Naive thymus-derived CD4-positive, alpha-beta T cell (primary cell): ENCODE measurements at regions not wholly inside any gene's neighbourhood (a gene's known extent, or its start where the extent isn't known, plus 50 kb on each side); places are given as distances from the start of the nearest gene placed in this dataset.

Experiments
- ATAC-seq: fragments of 150-1000 bp; cut with Tn5 transposase; 2 replicates; pipeline ENCODE4 v1.10.0; 2021; ENCODE audit warnings: mild to moderate bottlenecking, moderate library complexity
- CTCF ChIA-PET: fragments of 350-600 bp; sonication (Branson Sonifier 250); formaldehyde crosslinking; loops from one replicate; lab custom pipeline; 2021; ENCODE audit warnings: antibody characterized with exemption; lab: Charles Lee
- POLR2A ChIA-PET: fragments of 350-600 bp; sonication (Branson Sonifier 250); formaldehyde crosslinking; loops from one replicate; lab custom pipeline; 2021; ENCODE audit warnings: antibody characterized with exemption, inconsistent platforms; lab: Charles Lee
- DNase-seq, 9 donors: peaks; one replicate each; pipeline versions ENCODE4 v3.0.0 to v3.0.0-alpha.2; 2020 to 2022; ENCODE audit warnings: mixed read lengths in 1 of 9
- H3K27ac ChIP-seq: one replicate; pipeline ENCODE4 v1.7.0; 2013; ENCODE audit warnings: mild to moderate bottlenecking, low read depth, low read length, moderate library complexity
- H3K27me3 ChIP-seq, 2 donors: one replicate each; pipeline ENCODE4 v1.7.0; 2013; ENCODE audit warnings: low read length in 2 of 2, mild to moderate bottlenecking in 2 of 2, moderate library complexity in 2 of 2; ENCODE audit not compliant: control insufficient read depth in 2 of 2, insufficient read depth in 2 of 2
- H3K36me3 ChIP-seq, 3 experiments: 1 replicate in 2 of 3; 2 replicates in 1 of 3; pipeline ENCODE4 v1.7.0; 2013; ENCODE audit warnings: low read length in 3 of 3, mild to moderate bottlenecking in 3 of 3, moderate library complexity in 1 of 3; ENCODE audit not compliant: insufficient read depth in 3 of 3, control insufficient read depth in 2 of 3
- H3K4me1 ChIP-seq, 2 donors: one replicate each; pipeline ENCODE4 v1.7.0; 2013; ENCODE audit warnings: low read length in 2 of 2, mild to moderate bottlenecking in 2 of 2, moderate library complexity in 1 of 2; ENCODE audit not compliant: control insufficient read depth in 2 of 2, insufficient read depth in 2 of 2
- H3K4me3 ChIP-seq: 2 replicates; pipeline ENCODE4 v1.7.0; 2013; ENCODE audit warnings: mild to moderate bottlenecking, low read length
- H3K9me3 ChIP-seq, 3 experiments: 1 replicate in 2 of 3; 2 replicates in 1 of 3; pipeline ENCODE4 v1.7.0; 2013; ENCODE audit warnings: low read length in 3 of 3; ENCODE audit not compliant: control insufficient read depth in 2 of 3
- H3K27ac Mint-ChIP-seq, 9 donors: one replicate each; pipeline ENCODE4 v1.8.0; 2020 to 2022; ENCODE audit warnings: mixed read lengths in 9 of 9, mild to moderate bottlenecking in 8 of 9, moderate library complexity in 5 of 9, inconsistent platforms in 2 of 9
- H3K27me3 Mint-ChIP-seq, 5 donors: one replicate each; pipeline ENCODE4 v1.8.0; 2021 to 2022; ENCODE audit warnings: mixed read lengths in 5 of 5, mild to moderate bottlenecking in 1 of 5
- H3K36me3 Mint-ChIP-seq, 5 donors: one replicate each; pipeline ENCODE4 v1.8.0; 2020 to 2022; ENCODE audit warnings: mixed read lengths in 5 of 5, mild to moderate bottlenecking in 3 of 5, inconsistent platforms in 1 of 5
- H3K4me1 Mint-ChIP-seq, 7 donors: one replicate each; pipeline ENCODE4 v1.8.0; 2020 to 2022; ENCODE audit warnings: mixed read lengths in 7 of 7, mild to moderate bottlenecking in 3 of 7, inconsistent platforms in 1 of 7
- H3K4me3 Mint-ChIP-seq, 10 donors: one replicate each; pipeline ENCODE4 v1.8.0; 2020 to 2022; ENCODE audit warnings: mild to moderate bottlenecking in 10 of 10, mixed read lengths in 10 of 10, moderate library complexity in 6 of 10, inconsistent platforms in 2 of 10
- H3K9me3 Mint-ChIP-seq, 11 donors: one replicate each; pipeline ENCODE4 v1.8.0; 2020 to 2022; ENCODE audit warnings: mixed read lengths in 11 of 11, mild to moderate bottlenecking in 4 of 11, inconsistent platforms in 1 of 11, moderate library complexity in 1 of 11
- intact Hi-C, 2 donors: fragments of 100-400 bp; cut with micrococcal nuclease; formaldehyde crosslinking; loops; one replicate each; pipeline ENCODE4 v1.15.1; 2023

DNA sequence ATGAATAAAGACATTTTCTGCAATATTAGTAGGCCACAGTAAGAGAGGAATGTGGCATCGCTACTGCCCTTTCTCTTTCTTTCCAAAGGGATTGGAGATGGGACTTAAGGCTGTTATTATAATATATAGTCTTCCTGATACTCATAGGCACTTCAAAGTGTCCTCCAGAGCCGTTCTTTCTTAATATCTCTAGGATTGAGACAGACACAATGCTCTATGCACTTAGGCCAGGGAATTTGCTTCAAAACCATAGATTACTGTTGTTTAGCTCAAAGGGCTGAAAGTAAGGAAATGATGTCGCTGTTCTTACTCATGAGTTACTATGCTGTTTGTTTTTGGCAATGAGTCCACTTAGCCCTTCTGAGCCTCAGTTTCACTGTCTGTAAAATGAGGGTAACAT is 590.5 kb downstream of the CDH11 start:
- H3K4me1 Mint-ChIP-seq = no peaks in the 10 kb centered on the region
- ChIA-PET CTCF (no interaction called here), POLR2A (no interaction called here)
- Histone ChIP-seq H3K9me3 (no peaks in the 10 kb centered on the region), H3K4me1 (no peaks in the 10 kb centered on the region), H3K36me3 (no peaks in the 10 kb centered on the region), H3K27me3 (no peaks in the 10 kb centered on the region), H3K27ac (no peak overlapping the region), H3K4me3 (no peak overlapping the region)
- peaks cover 7 to 63% (median 16%) of the 10 kb centered on the region in 11 donors for H3K9me3 Mint-ChIP-seq
- H3K4me3 Mint-ChIP-seq = no peak overlapping the region
- ATAC-seq (no peak), DNase-seq (no peak)
- peaks cover 0 to 7% (median 0%) of the 10 kb centered on the region in 5 donors for H3K36me3 Mint-ChIP-seq
- no peak overlapping the region for H3K27ac Mint-ChIP-seq
- H3K27me3 Mint-ChIP-seq = no peaks in the 10 kb centered on the region
- intact Hi-C loops = no loop called here

DNA sequence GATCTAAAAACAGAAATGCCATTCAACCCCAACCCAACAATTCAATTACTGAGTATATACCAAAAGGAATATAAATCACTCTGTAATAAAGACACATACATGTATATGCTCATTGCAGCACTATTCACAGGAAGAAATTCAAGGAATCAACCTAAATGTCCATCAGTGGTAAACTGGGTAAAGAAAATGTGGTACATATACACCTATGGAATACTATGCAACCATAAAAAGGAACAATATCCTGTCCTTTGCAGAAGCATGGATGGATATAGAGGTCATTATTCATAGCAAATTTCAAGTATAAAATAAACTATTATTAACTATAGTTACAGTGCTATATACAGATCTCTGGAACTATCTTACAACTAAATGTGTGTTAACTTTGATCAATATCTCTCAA is 599.3 kb downstream of the CDH11 start:
- Mint-ChIP-seq H3K36me3 (no peaks in the 10 kb centered on the region), H3K27me3 (no peaks in the 10 kb centered on the region), H3K4me1 (no peaks in the 10 kb centered on the region), H3K27ac (no peak overlapping the region), H3K9me3 (peaks cover 0 to 19% (median 6%) of the 10 kb centered on the region in 11 donors), H3K4me3 (no peak overlapping the region)
- H3K27me3 ChIP-seq = no peaks in the 10 kb centered on the region
- H3K9me3 ChIP-seq = peaks cover 0 to 4% (median 0%) of the 10 kb centered on the region in 3 experiments
- ATAC-seq (no peak), DNase-seq (no peak)
- no peaks in the 10 kb centered on the region for H3K36me3 ChIP-seq
- no peaks in the 10 kb centered on the region for H3K4me1 ChIP-seq
- intact Hi-C loops = no loop called here
- no peak overlapping the region for H3K4me3 ChIP-seq
- no peak overlapping the region for H3K27ac ChIP-seq
- CTCF ChIA-PET = no interaction called here
- POLR2A ChIA-PET = no interaction called here

DNA sequence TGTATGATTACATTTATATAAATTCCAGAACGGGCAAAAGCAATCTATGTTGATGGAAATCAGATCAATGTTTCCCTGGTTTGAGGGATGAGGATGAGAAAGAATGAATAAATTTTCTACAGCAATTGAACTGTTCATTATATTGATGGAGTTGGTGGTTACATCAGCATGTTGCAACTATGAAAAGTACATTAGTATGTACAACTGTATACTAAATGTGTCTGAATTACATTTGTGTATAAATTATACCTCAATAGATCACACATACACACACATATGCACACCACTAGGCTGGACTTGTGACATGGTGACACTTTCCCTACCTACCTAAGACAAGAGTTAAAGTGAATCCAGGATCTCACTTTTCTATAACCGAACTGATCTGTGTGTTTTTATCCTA is 608.0 kb downstream of the CDH11 start:
- DNase-seq = no peak

DNA sequence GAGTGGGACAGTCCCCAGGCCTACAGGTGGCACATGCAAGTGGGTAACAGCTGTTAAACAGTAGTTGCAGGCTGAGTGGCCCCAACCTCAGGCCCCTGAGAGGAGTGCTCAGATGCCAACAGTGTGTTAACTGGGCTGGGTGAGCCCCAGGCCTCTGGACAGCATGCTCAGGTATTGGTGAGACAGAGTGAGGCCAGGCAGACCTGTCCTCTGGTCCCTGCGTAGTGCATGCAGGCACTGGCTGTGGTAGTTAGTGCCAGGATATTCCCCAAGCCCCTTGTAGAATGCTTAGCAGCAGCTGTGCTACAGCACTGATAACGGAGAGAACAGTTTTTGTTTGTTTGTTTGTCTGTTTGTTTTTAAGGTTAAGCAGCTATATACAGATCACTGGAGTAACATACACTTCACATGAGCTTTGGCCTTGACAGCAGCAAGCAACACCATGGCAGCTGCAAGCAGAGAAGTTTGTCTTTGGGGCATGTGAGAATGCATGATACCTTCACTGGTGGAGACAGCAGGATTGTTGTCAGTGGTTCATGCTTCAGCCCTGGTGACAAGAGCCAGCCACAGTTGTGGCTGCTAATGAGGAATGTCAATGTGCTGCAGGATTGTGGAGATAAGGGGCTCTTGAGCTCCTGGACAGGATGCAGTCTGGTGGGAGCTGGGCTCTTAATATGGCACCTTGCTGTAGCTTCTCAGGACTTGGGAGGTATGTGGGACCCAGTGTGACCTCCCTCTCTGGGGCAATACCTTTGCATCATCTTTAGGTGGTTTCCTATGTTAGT is 614.4 kb downstream of the CDH11 start:
- ChIA-PET POLR2A (no interaction called here), CTCF (no interaction called here)
- DNase-seq (no peak), ATAC-seq (no peak)
- Mint-ChIP-seq H3K9me3 (peaks cover 2 to 30% (median 15%) of the 10 kb centered on the region in 11 donors), H3K27ac (no peak overlapping the region), H3K36me3 (no peaks in the 10 kb centered on the region), H3K4me1 (no peaks in the 10 kb centered on the region), H3K4me3 (no peak overlapping the region), H3K27me3 (no peaks in the 10 kb centered on the region)
- no peaks in the 10 kb centered on the region for H3K27me3 ChIP-seq
- intact Hi-C loops = no loop called here
- H3K9me3 ChIP-seq = peaks cover 0 to 11% (median 0%) of the 10 kb centered on the region in 3 experiments
- H3K4me1 ChIP-seq = no peaks in the 10 kb centered on the region
- no peak overlapping the region for H3K4me3 ChIP-seq
- no peak overlapping the region for H3K27ac ChIP-seq
- H3K36me3 ChIP-seq = no peaks in the 10 kb centered on the region

More for the DNA sequence above, 608.0 kb downstream of the CDH11 start:
- ATAC-seq = no peak
- Histone ChIP-seq H3K36me3 (no peaks in the 10 kb centered on the region), H3K27me3 (no peaks in the 10 kb centered on the region), H3K4me1 (no peaks in the 10 kb centered on the region), H3K4me3 (no peak overlapping the region), H3K9me3 (no peaks in the 10 kb centered on the region), H3K27ac (no peak overlapping the region)
- Mint-ChIP-seq H3K9me3 (peaks cover 0 to 16% (median 6%) of the 10 kb centered on the region in 11 donors), H3K4me1 (no peaks in the 10 kb centered on the region), H3K36me3 (no peaks in the 10 kb centered on the region), H3K27me3 (no peaks in the 10 kb centered on the region), H3K4me3 (no peak overlapping the region), H3K27ac (no peak overlapping the region)
- intact Hi-C loops = no loop called here
- POLR2A ChIA-PET = no interaction called here
- CTCF ChIA-PET = no interaction called here

DNA sequence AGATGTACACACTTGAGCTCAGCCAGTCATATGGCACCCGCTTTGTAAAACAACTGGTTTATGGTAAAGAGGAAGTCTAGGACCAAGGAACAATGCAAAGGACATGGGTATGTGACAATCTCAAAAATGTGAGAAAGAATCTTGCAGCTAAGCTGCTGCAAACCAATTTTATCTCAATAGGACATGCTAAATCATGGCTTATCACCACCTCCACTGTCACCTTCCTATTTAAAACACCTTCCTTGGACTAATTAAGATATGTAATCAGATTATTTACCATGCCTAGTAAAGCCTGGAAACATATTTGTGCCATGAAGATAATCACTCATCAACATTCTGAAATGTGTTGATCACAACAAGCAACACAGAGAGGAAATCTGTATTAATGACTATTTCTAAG is 622.7 kb downstream of the CDH11 start:
- DNase-seq (no peak), ATAC-seq (no peak)
- Mint-ChIP-seq H3K27me3 (no peaks in the 10 kb centered on the region), H3K4me1 (no peaks in the 10 kb centered on the region), H3K4me3 (no peak overlapping the region), H3K36me3 (no peaks in the 10 kb centered on the region), H3K9me3 (peaks cover 0 to 19% (median 4%) of the 10 kb centered on the region in 11 donors), H3K27ac (no peak overlapping the region)
- H3K27me3 ChIP-seq = no peaks in the 10 kb centered on the region
- no peaks in the 10 kb centered on the region for H3K36me3 ChIP-seq
- H3K9me3 ChIP-seq = no peaks in the 10 kb centered on the region
- H3K4me1 ChIP-seq = no peaks in the 10 kb centered on the region
- ChIA-PET POLR2A (no interaction called here), CTCF (no interaction called here)
- no peak overlapping the region for H3K27ac ChIP-seq
- no peak overlapping the region for H3K4me3 ChIP-seq
- intact Hi-C loops = no loop called here

DNA sequence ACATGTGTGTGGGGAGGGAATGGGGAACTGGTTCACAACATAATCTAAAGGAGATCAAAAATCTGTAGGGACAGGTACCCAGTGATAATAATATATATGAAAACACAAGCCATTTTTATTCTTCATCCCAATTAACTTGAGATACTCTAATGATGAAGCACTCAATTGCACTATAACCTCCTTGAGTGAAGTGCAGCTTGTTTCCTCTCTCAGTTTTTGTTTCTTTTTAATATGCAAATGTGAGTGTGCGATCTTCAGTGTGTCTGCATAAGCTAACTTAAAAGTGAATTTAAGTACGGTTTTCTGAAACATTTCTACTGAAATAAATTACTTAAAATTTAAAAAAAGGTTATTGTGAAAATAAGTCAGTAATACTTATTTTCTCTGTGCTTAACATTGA is 623.5 kb downstream of the CDH11 start:
- H3K9me3 Mint-ChIP-seq = peaks cover 0 to 16% (median 4%) of the 10 kb centered on the region in 11 donors
- ChIA-PET POLR2A (no interaction called here), CTCF (no interaction called here)
- no peaks in the 10 kb centered on the region for H3K4me1 ChIP-seq
- no peaks in the 10 kb centered on the region for H3K4me1 Mint-ChIP-seq
- H3K4me3 Mint-ChIP-seq = no peak overlapping the region
- H3K27ac ChIP-seq = no peak overlapping the region
- no peaks in the 10 kb centered on the region for H3K36me3 ChIP-seq
- no peak overlapping the region for H3K4me3 ChIP-seq
- ATAC-seq = no peak
- no peaks in the 10 kb centered on the region for H3K9me3 ChIP-seq
- no peaks in the 10 kb centered on the region for H3K27me3 ChIP-seq
- H3K36me3 Mint-ChIP-seq = no peaks in the 10 kb centered on the region
- no peak for DNase-seq
- intact Hi-C loops = no loop called here
- no peaks in the 10 kb centered on the region for H3K27me3 Mint-ChIP-seq
- H3K27ac Mint-ChIP-seq = no peak overlapping the region

DNA sequence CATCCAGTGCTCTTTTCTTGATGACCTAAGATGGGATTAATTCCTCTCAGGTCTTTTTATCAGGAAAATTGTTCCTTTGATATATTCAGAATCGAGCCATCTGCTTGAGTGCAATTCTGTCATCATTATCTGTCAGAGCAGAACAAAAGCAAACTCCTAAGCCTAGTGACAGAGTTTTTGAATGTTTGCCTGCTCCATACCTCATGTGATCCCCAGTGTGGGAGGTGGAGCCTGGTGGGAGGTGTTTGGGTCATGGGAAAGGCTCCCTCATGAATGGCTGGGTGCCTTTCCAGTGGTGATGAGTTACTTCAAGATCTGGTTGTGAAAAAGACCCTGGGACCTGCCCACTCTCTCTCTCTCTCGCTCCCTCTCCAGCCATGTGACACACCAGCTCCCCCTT is 628.2 kb downstream of the CDH11 start:
- Mint-ChIP-seq H3K36me3 (no peaks in the 10 kb centered on the region), H3K4me3 (no peak overlapping the region), H3K4me1 (no peaks in the 10 kb centered on the region), H3K9me3 (peaks cover 2 to 29% (median 16%) of the 10 kb centered on the region in 11 donors), H3K27ac (no peak overlapping the region), H3K27me3 (no peaks in the 10 kb centered on the region)
- CTCF ChIA-PET = no interaction called here
- no peak overlapping the region for H3K4me3 ChIP-seq
- peaks cover 0 to 5% (median 0%) of the 10 kb centered on the region in 3 experiments for H3K9me3 ChIP-seq
- POLR2A ChIA-PET = no interaction called here
- H3K27ac ChIP-seq = no peak overlapping the region
- intact Hi-C loops = no loop called here
- H3K27me3 ChIP-seq = no peaks in the 10 kb centered on the region
- ATAC-seq = no peak
- H3K4me1 ChIP-seq = no peaks in the 10 kb centered on the region
- H3K36me3 ChIP-seq = no peaks in the 10 kb centered on the region
- no peak for DNase-seq
